ENCODE measurements at regions not wholly inside any gene's neighbourhood (a gene's known extent, or its start where the extent isn't known, plus 50 kb on each side); places are given as distances from the start of the nearest gene placed in this dataset.

DNA sequence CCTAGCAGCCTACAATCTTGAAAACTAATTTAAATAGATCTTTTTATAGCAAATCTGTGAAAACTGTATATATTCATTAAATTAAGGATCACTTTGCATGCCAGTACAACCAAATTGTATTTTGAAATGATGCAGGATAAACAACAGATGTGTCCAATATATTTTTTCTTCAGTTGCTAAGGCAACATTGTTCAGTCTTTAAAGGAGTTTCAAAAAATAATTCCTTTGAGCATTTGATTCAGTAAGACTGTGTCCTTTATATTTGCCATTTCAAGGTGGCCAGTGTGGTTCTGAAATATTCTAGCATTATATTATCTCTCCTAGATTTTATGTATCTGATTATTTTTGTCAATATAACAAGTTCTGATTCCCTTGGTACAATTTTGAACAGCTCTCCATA lies 254.7 kb downstream of the PLOD2 start:
- no peak overlapping the region for H2AFZ ChIP-seq (ENCODE audit: low read depth, low read length)
- H3K9me3 ChIP-seq (ENCODE audit: insufficient read depth, low read depth, low read length): no peaks in the 10 kb centered on the region

DNA sequence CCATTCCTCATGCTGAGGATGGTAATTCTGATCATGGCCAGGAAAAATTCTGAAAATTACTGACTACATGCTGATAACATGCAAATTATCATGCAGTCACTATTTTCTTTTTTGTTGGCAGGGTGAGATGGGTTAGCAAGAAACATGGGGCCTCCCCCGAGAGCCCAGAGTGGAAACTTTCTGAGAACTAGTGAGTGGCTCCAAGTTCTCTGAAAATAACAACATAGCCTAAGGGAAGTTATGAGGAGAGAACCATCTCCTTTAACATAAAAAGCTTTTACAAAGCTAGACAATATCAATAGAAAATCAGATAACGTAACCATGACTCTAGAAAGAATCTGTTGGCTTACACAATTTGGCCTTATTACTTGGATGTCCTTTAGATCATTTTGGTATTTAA lies 254.2 kb downstream of the PLOD2 start:
- DNase-seq (ENCODE audit: low read depth) (no peak), FAIRE-seq (no peak)
- no peaks in the 10 kb centered on the region for H3K4me1 ChIP-seq (ENCODE audit: insufficient read depth, low read length)
- H3K27me3 Mint-ChIP-seq (ENCODE audit: low read depth, unreplicated experiment): no peaks in the 10 kb centered on the region
- H3K9me3 Mint-ChIP-seq (ENCODE audit: unreplicated experiment): no peaks in the 10 kb centered on the region
- no peaks in the 10 kb centered on the region for H3K27me3 ChIP-seq (ENCODE audit: insufficient read depth, low read length)
- H3K27ac ChIP-seq (ENCODE audit: low read depth, low read length): no peak overlapping the region
- H3K36me3 ChIP-seq (ENCODE audit: insufficient read depth, low read length): no peaks in the 10 kb centered on the region
- H4K20me1 ChIP-seq (ENCODE audit: insufficient read depth, low read length): no peaks in the 10 kb centered on the region
- no peak overlapping the region for H3K27ac Mint-ChIP-seq (ENCODE audit: unreplicated experiment)
- H3K36me3 Mint-ChIP-seq (ENCODE audit: low read depth, unreplicated experiment): no peaks in the 10 kb centered on the region
- H3K79me2 ChIP-seq (ENCODE audit: insufficient read depth, low read length): no peaks in the 10 kb centered on the region
- peaks cover 13% of the 10 kb centered on the region for H3K4me1 Mint-ChIP-seq (ENCODE audit: low read depth, unreplicated experiment)
- no peaks in the 10 kb centered on the region for H3K9me3 ChIP-seq (ENCODE audit: insufficient read depth, low read depth, low read length)
- no peak overlapping the region for H3K4me3 Mint-ChIP-seq (ENCODE audit: unreplicated experiment)
- no peak overlapping the region for H3K4me2 ChIP-seq (ENCODE audit: low read length)
- TF ChIP-seq, protein P1, sequence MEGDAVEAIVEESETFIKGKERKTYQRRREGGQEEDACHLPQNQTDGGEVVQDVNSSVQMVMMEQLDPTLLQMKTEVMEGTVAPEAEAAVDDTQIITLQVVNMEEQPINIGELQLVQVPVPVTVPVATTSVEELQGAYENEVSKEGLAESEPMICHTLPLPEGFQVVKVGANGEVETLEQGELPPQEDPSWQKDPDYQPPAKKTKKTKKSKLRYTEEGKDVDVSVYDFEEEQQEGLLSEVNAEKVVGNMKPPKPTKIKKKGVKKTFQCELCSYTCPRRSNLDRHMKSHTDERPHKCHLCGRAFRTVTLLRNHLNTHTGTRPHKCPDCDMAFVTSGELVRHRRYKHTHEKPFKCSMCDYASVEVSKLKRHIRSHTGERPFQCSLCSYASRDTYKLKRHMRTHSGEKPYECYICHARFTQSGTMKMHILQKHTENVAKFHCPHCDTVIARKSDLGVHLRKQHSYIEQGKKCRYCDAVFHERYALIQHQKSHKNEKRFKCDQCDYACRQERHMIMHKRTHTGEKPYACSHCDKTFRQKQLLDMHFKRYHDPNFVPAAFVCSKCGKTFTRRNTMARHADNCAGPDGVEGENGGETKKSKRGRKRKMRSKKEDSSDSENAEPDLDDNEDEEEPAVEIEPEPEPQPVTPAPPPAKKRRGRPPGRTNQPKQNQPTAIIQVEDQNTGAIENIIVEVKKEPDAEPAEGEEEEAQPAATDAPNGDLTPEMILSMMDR (IDR thresholded peaks at IDR 0.05; ENCODE audit: insufficient read depth, low read depth, low read length): no peak
- H3K9ac ChIP-seq (ENCODE audit: low read length): no peak overlapping the region
- no peak overlapping the region for H2AFZ ChIP-seq (ENCODE audit: low read depth, low read length)
- no peak overlapping the region for H3K4me3 ChIP-seq (ENCODE audit: insufficient read depth, low read depth, low read length)

More for the DNA sequence above, 254.7 kb downstream of the PLOD2 start:
- no peak for TF ChIP-seq EZH2 (IDR thresholded peaks at IDR 0.05; ENCODE audit: insufficient read depth, low read length)
- TF ChIP-seq, protein P1 (IDR thresholded peaks at IDR 0.05; ENCODE audit: insufficient read depth, low read depth, low read length): no peak
- no peak overlapping the region for H3K4me2 ChIP-seq (ENCODE audit: low read length)
- FAIRE-seq (no peak), DNase-seq (ENCODE audit: low read depth) (no peak)
- H3K27ac ChIP-seq (ENCODE audit: low read depth, low read length): no peak overlapping the region
- no peak overlapping the region for H3K4me3 ChIP-seq (ENCODE audit: insufficient read depth, low read depth, low read length)
- Mint-ChIP-seq H3K4me3 (ENCODE audit: unreplicated experiment) (no peak overlapping the region), H3K4me1 (ENCODE audit: low read depth, unreplicated experiment) (peaks cover 13% of the 10 kb centered on the region), H3K27me3 (ENCODE audit: low read depth, unreplicated experiment) (no peaks in the 10 kb centered on the region), H3K27ac (ENCODE audit: unreplicated experiment) (no peak overlapping the region), H3K9me3 (ENCODE audit: unreplicated experiment) (no peaks in the 10 kb centered on the region), H3K36me3 (ENCODE audit: low read depth, unreplicated experiment) (no peaks in the 10 kb centered on the region)
- H3K79me2 ChIP-seq (ENCODE audit: insufficient read depth, low read length): no peaks in the 10 kb centered on the region
- no peaks in the 10 kb centered on the region for H3K27me3 ChIP-seq (ENCODE audit: insufficient read depth, low read length)
- no peaks in the 10 kb centered on the region for H4K20me1 ChIP-seq (ENCODE audit: insufficient read depth, low read length)
- no peaks in the 10 kb centered on the region for H3K4me1 ChIP-seq (ENCODE audit: insufficient read depth, low read length)
- no peak overlapping the region for H3K9ac ChIP-seq (ENCODE audit: low read length)
- no peaks in the 10 kb centered on the region for H3K36me3 ChIP-seq (ENCODE audit: insufficient read depth, low read length)

DNA sequence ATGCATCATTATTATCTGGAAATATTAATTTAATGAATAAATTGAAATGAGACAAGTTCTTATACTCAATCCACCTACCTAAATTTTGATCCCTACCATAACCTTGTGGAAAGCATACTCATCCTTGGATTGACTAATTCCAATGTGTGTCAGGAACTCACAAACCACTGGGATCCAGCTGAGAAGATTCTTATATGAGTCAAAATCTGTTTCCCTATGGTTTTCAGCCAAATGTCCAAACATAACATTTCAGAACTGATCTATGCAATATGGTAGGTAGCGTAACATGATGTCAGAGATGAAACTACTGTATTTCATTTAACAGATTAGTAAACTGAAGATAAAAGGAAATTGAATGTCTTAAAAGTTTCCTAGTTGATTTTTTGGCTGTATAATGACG lies 250.0 kb downstream of the PLOD2 start:
- H3K27ac ChIP-seq (ENCODE audit: low read depth, low read length): no peak overlapping the region
- H3K4me2 ChIP-seq (ENCODE audit: low read length): no peak overlapping the region
- no peaks in the 10 kb centered on the region for H3K4me1 ChIP-seq (ENCODE audit: insufficient read depth, low read length)
- H3K79me2 ChIP-seq (ENCODE audit: insufficient read depth, low read length): no peaks in the 10 kb centered on the region
- no peak overlapping the region for H2AFZ ChIP-seq (ENCODE audit: low read depth, low read length)
- H3K27me3 ChIP-seq (ENCODE audit: insufficient read depth, low read length): no peaks in the 10 kb centered on the region
- Mint-ChIP-seq H3K27me3 (ENCODE audit: low read depth, unreplicated experiment) (no peaks in the 10 kb centered on the region), H3K36me3 (ENCODE audit: low read depth, unreplicated experiment) (no peaks in the 10 kb centered on the region), H3K27ac (ENCODE audit: unreplicated experiment) (no peak overlapping the region), H3K4me1 (ENCODE audit: low read depth, unreplicated experiment) (no peaks in the 10 kb centered on the region), H3K4me3 (ENCODE audit: unreplicated experiment) (no peak overlapping the region), H3K9me3 (ENCODE audit: unreplicated experiment) (no peaks in the 10 kb centered on the region)
- no peak for TF ChIP-seq EZH2 (IDR thresholded peaks at IDR 0.05; ENCODE audit: insufficient read depth, low read length)
- TF ChIP-seq, protein P1 (IDR thresholded peaks at IDR 0.05; ENCODE audit: insufficient read depth, low read depth, low read length): no peak
- DNase-seq (ENCODE audit: low read depth) (peak; percentile 1), FAIRE-seq (no peak)
- H3K9ac ChIP-seq (ENCODE audit: low read length): no peak overlapping the region
- no peaks in the 10 kb centered on the region for H3K36me3 ChIP-seq (ENCODE audit: insufficient read depth, low read length)
- no peaks in the 10 kb centered on the region for H4K20me1 ChIP-seq (ENCODE audit: insufficient read depth, low read length)
- no peak overlapping the region for H3K4me3 ChIP-seq (ENCODE audit: insufficient read depth, low read depth, low read length)
- H3K9me3 ChIP-seq (ENCODE audit: insufficient read depth, low read depth, low read length): no peaks in the 10 kb centered on the region

Measured in astrocyte (in vitro differentiated cells and primary cell).